GM18858 (cell line): ENCODE measurements at regions not wholly inside any gene's neighbourhood (a gene's known extent, or its start where the extent isn't known, plus 50 kb on each side); places are given as distances from the start of the nearest gene placed in this dataset.
"Not testable (repeated sequence)": the region's sequence is repeated elsewhere in the genome, so short reads cannot be mapped to it uniquely, and the experiment has no call there.

Source experiments
- ATAC-seq: cut with Tn5 transposase; IDR thresholded peaks from one replicate; pipeline ENCODE4 v1.9.1; 2021; ENCODE audit not compliant: unreplicated experiment

DNA sequence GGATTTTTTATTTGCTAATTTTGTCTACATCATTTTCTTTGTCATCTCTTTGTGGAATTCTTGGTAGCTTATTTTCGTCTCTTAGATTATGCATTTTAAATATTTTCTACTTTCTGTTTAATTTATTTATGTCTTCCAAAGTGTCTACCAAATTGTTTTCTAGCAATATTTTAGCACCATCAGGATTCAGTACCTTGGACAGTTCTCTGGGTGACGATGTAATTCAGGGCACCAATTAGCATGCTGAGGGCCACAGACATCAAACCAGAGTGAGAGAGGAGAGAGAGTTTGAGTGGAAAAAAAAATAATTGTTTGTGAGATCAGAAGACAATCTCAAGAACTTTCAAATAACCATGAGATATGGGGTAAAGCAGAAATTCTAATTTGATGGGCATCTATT is 169.8 kb upstream of the CXADR start:
- ATAC-seq: no peak

DNA sequence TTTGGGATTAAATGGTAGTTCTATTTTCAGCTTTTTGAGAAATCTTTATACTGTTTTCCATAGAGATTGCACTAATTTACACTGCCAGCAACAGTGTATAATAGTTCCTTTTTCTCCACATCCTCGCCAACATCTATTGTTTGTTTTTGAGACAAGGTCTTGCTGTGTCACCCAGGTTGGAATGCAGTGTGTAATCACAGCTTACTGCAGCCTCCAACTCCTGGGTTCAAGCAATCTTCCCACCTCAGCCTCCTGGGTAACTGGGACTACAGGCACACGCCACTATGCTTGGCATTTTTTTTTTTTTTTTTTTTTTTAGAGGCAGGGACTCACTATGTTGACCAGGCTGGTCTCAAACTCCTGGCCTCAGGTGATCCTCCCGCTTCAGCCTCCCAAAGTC is 164.5 kb upstream of the CXADR start:
- ATAC-seq: no peak

DNA sequence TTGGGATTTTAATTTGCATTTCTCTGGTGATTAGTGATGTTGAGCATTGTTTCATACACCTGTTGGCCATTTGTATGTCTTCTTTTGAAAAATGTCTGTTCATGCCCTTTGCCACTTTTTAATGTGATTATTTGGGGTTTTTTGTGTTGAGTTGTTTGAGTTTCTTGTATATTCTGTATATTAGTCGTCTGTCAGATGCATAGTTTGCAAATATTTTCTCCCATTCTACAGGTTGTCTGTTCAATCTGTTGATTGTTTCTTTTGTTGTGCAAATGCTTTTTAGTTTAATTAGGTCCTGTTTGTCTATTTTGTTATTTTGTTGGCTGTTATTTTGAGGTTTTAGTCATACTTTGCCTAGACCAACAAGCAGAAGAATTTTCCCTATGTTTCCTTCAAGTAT is 164.0 kb upstream of the CXADR start:
- ATAC-seq: no peak

DNA sequence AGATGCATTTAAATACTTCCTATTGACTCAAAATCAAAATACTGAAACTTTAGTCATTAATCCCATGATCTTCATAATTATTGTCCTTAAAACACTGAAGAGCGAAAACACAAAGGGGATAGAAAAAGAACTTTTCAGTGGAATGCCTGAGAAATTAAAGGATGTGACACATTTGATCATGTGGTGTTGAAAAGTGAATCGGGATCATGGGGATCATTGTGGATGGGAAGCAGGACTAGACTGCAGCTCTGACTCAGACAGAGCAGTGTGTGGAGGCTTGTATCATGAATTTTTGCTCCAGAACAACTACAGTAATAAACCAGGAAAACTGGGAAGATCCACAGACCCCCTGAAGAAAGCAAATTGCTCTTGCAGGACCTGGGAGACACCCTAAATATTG is 161.1 kb upstream of the CXADR start:
- ATAC-seq: no peak

DNA sequence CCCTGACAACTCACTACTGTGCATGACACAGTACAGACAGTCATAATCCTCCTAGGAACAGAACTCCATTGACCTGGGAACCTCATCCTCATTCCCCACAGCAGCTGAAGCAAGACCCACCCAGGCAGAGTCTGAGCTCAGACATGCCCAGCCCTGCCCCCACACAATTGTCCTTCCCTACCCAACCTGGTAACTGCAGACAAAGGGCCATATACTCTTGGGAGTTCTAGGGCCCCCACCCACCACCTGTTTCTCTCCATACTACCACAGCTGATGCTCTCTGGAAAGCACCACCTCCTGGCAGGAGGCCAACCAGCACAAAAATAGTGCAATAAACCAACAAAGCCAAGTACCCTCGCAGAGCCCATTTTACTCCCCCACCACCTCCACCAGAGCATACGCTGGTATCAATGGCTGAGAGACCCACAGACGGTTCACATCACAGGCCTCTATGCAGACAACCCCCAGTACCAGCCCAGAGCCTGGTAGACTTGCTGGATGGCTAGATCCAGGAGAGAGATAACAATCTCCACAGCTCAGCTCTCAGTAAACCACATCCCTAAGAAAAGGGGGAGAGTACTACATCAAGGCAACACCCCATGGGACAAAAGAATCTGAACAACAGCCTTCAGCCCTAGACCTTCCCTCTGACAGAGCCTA is 159.7 kb upstream of the CXADR start:
- ATAC-seq: no peak

DNA sequence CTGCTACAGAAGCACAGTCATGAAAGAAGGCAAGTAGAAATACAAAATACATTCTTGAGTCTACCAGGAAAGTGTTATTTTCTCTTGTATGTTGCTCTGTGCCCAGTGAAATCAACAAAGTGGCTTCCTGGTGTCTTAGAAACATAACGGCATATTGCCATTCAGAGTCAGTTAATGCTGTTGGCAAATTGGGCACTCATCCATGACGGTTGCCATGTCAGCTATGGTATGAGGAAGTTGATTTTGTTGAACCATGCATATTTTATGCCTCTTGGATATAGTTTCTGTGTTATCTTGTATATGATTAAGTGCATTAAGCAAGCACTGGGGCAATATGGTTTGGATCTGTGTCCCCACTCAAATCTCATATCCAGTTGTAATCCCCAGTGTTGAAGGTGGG is 153.1 kb upstream of the CXADR start:
- no peak for ATAC-seq

DNA sequence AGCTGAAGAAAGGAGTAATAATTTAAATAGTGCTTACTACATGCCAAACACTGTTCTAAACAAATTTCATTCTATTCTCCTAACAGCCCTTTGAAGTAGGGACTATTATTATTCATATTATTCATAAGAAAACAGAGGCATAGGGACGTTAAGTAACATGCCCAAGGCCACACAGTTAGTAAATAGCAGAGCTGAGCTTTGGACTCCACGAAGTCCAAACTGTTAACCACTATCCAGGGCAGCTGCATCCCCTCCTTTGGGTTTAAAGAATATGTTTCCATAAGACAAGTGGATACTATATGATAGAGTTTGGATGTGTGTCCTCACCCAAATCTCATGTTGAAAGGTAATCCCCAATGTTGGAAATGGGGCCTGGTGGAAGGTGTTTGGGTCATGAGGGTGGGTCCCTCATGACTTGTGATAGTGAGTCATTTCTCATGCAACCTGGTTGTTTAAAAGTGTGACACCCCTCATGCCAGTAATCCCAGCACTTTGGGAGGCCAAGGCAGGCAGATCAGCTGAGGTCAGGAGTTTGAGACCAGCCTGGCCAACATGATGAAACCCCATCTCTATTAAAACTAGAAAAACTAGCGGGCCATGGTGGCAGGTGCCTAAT is 144.0 kb upstream of the CXADR start:
- ATAC-seq: no peak

DNA sequence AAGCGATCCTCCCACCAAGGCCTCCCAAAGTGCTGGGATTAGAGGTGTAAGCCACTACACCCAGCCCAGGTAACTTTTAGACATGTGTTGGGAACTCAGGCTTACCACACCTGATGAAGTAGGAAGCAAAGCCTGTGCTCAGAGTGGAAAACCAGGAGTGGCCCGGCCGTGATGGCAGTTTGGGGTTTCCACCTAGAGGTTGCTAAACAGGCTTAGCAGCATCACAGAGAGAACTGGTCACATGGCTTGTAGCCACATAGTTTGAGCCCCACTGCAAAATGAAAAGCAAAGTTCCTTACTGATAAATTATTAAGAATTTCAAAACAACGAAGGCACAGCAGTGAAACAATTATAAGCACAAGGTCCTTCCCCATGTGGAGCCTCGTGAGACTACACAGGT is 142.6 kb upstream of the CXADR start:
- ATAC-seq: no peak

DNA sequence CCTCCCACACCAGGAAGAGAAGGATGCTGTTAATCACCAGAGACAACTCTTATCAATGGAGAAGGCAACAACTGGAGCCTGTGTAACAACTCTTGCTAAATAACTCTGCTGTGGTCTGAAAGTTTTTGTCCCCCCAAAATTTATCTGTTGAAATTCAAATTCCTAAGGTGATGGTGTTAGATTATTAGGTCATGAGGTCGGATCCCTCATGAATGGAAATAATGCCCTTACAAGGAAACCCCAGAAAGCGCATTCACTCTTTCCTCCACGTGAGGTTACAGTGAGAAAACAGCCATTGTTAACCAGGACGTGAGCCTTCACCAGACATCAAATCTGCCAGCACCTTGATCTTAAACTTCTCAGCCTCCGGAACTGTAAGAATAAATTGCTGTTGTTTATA is 141.9 kb upstream of the CXADR start:
- ATAC-seq: no peak

DNA sequence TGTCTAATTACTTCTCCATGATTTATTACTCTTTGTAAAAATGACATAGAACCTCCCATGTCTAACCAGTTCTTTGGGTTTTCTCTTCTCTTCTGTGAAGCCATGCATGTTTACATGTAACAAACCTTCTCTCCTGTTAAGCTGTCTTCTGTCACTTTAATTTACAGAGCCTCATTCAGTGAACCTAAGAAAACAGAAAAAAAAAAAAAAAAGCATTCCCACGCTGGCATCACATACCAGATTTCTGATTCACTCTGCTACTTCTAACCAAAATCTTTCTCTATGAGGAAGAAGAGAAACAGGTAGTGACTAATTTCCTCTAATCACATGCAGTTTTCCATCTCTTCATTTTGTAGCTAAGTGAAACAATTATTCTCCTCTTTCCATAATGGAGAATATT is 141.4 kb upstream of the CXADR start:
- ATAC-seq: no peak

DNA sequence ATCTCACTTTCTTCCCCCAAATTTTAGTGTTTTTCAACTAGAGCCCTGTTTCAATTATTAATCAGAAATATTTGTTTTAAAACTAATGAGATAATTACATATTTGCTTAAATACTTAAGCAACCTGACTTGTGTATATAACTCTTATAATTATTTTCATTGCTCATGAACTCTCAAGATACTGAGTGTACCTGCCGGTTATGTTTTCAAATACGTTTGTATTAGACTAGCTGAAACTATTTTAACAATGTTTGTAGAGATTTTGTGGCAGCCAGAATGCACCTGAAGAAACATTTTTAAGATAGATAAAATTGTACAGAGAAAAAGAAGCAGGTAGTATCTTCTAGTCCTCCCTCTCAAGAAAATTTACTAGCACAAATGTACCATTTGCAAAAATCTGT is 140.6 kb upstream of the CXADR start:
- no peak for ATAC-seq

DNA sequence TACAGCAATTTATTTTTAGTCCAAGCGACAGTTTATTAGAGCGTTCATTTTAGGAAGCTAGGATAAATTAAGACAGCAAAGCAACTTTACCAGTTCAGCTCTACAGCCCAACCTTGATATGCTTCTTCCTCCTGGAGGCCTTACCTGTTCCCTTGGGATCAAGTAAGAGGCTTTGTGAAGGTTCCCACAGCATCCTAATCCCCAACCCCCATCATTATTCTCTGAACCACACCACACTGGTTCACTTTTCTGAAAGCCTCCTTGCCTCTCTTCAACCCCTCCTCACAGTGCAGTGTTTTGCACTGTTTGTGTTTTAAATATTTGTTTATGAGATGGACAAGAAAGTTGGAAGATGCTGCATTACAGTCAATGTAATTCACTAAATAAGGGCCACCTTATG is 126.3 kb upstream of the CXADR start:
- no peak for ATAC-seq

DNA sequence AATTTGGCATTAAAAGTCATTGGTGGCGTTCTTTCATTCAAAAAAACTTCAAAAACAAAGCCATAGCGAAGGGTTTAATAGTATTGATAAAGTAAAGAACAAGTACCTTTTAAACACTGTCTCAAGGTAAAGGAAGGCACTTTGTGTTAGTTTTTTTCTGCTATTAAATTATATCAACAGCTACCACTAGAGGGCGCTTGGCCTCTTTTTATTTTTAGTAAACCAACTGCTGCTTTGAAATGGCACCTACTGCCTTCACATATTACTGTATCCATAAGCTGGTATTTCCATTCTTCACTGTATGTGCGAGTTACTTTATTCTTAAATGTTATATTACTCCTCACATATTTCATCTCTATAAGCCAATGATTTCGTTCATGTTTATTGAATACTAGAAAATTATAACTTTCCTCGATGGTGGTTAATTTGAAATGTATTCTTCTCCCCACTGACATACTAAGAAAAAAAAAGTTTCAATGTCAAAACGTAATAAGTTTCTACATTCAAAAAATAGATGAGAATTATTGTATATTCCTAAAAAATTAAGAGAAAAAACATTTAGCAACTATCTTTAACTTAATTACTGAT is 125.7 kb upstream of the CXADR start:
- ATAC-seq: peak; percentile 81

DNA sequence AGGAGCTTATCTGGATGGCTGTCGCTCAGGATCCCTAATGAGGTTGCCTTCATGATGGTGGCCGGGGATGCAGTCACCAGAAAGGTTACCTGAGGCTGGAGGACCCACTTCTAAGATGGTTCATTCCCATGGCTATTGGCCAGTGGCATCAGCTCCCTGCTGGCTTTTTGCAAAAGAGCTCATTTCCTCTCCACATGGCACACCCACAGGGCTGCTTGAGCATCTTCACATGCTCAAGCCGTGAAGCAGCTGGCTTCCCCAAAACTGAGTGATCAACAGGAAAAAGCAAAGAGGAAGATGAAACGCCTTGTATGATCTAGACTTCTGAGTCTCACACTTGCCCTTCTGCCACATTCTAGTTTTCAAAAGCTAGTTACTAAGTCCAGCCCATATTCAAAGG is 124.6 kb upstream of the CXADR start:
- no peak for ATAC-seq

DNA sequence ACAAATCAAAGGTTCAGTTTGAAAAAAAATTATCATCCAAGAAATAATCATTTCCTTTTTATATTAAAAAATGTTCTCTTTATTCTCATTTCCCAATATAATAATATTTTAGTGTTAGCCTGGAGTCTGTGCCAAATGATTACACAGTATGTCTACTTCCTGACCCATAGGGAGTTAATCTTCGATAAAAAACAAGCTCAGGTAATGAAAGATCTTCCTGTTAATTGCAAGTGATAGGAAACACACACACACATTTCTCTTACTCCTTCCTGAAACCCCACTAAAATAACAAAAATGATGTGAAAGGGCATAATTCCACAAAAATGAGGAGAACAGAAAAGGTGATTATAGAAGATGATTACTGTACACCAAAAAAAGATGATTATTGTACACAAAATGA is 123.5 kb upstream of the CXADR start:
- ATAC-seq: no peak

DNA sequence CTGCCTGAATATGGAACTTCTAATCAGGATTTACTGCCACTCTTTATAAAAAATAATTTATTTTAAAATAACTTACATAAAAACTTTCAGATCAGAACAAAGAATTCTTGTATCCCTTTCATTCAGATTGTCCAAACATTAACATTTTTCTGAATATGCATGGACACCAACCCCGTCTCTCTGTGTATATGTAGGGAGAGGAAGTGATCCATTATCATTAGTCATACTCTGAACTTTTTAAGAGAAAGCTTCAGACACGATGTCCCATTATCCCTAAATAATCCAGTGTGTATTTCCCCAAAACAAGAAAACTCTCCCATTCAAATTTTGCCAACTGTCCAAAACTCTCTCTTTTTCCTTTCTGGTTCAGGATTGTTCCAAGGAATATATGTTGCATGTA is 122.3 kb upstream of the CXADR start:
- ATAC-seq: no peak

DNA sequence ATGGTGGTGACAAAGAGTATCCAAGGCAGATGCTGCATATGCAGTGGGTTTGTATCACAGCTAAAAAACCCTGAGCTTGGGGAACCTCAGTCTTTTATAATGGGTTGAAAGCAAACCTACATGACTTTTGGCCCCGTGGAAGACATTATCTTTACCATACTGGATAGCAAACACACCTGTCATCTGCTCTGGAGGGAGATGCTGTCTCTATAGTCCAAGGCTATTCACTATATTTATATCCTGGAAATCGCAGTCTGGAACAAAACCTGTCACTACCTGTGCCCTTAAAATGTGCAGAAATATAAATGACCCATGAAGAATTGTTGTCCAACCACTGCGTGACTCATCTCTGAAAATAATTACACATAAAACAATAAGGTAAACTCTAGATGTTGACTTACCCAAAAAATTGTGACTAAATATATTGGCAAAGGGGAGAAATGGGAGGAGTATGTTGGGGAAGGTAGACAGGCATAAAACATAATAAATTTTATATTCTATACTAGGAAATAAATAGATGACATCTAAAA is 121.0 kb upstream of the CXADR start:
- no peak for ATAC-seq

DNA sequence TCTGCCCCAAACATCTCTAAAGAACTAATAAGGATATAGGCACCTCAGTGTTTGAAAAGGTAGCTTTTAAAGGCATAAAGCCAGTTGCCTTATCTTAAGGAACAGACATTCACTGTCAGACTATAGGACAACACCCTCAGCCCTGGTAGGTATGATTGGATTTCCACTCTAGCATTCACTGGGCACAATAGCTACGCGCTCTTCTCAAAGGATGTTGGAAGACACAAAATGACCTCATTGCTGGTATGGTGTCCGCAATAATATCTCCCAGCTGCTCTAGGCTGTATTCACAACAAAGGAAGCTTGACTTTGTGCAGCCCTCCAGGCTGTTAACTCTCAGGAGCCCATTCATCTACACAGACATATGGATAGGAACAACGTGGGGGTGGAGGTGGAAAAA is 119.4 kb upstream of the CXADR start:
- ATAC-seq: no peak

DNA sequence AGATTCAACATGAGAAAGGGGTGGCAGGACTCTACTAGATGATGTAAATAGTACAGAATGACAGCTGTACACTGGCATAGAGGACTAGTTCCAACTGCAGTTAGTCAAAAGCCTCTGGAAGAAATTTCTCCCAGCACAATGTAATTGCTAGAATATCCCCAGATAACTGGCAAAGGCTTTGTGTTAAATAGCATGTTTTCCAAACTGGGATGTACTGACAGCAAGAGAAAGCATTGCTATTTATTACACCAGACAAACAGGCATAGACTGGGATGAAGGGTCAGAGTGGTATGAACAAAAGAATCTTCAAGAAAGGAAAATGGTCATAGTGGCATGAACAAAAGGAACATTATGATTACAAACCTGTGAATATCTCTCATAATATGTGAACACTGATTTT is 115.9 kb upstream of the CXADR start:
- no peak for ATAC-seq

DNA sequence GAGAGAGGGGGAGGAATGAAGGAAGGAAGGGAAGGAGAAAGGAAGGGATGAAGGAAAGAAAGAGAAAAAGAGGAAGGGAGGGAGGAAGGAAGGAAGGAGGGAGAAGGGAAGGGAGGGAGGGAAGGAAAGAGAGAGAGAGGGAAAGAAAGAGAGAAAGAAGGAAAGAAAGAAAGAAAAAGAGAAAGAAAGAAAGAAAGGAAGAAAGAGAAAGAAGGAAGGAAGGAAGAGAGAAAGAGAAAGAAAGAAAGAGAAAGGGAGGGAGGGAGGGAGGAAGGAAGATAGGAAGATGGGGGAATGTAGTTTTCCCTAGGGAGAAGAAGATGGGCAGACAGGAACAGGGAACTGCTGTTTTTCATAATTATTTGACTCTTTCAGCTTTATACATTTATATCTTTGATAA is 115.1 kb upstream of the CXADR start:
- no peak for ATAC-seq

DNA sequence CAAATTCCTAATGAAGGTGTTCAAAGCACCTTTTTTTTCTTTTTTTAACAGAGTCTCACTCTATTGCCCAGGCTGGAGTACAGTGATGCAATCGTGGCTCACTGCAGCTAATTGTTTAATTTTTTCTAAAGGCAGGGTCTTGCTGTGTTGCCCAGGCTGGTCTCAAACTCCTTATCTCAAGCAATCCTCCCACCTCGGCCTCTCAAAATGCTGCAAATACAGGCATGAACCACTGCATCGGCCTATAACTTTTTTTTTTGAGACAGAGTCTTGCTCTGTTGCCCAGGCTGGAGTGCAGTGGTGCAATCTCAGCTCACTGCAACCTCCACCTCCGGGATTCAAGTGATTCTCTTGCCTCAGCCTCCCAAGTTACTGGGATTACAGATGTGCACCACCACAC is 113.9 kb upstream of the CXADR start:
- not testable (repeated sequence) for ATAC-seq

DNA sequence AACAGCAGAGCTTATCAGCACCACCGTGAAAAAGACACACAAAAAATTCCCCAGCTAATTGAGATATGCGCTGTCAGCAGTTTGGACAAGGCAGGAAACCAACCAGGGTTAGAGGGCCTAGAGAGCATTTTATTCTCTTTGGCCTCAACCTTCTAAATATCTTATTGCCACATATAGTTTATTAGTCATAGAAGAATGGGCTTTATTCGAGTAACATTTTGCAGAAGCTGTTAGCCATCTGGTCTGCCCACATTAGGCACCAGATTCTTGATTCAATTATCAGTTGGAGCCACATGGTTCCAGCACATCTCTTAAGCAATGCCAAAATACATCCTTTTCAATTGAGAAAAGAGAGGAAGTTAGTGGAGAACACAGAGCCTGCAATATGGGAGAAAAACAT is 109.9 kb upstream of the CXADR start:
- ATAC-seq: no peak

DNA sequence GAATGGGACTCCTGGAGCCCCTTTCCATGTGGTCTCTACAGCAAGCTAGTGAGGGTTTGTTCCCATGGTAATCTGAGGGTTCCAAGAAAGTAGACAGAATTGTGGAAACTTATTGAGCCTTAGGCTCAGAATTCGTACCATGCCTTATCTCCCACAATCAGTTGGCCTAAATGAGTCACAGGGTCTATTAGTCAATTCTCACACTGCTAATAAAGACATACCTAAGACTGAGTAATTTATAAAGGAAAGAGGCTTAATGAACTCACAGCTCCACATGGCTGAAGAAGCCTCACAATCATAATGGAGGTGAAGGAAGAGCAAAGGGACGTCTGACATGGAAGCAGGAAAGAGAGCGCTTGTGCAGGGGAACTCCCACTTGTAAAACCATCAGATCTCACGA is 106.6 kb upstream of the CXADR start:
- no peak for ATAC-seq
